Uterus (tissue), 2 donors: ENCODE measurements at regions not wholly inside any gene's neighbourhood (a gene's known extent, or its start where the extent isn't known, plus 50 kb on each side); places are given as distances from the start of the nearest gene placed in this dataset.

ENCODE experiments used
- CTCF ChIP-seq, 4 experiments: fragments of 200-600 bp in 2 of 4; fragments of 450-650 bp in 2 of 4; sonication (generic) in 2 of 4; IDR thresholded peaks; one replicate each; pipeline ENCODE4 v1.5.1; 2016 to 2019; ENCODE audit warnings: antibody characterized with exemption in 4 of 4, mild to moderate bottlenecking in 2 of 4, moderate library complexity in 1 of 4
- POLR2A ChIP-seq, 2 donors: fragments of 450-650 bp; IDR thresholded peaks; one replicate each; pipeline ENCODE4 v1.6.1; 2016; ENCODE audit warnings: antibody characterized with exemption in 2 of 2, mild to moderate bottlenecking in 1 of 2, moderate library complexity in 1 of 2

- TF ChIP-seq POLR2A (IDR thresholded peaks at IDR 0.05) (no peak), CTCF (IDR thresholded peaks at IDR 0.05) (no peak)
Measured at GRCh38 chr4:179196511-179196910, 1754.3 kb upstream of the AGA start.
